H1 (cell line): ENCODE measurements at regions not wholly inside any gene's neighbourhood (a gene's known extent, or its start where the extent isn't known, plus 50 kb on each side); places are given as distances from the start of the nearest gene placed in this dataset.

ENCODE experiments used
- CTCF ChIA-PET: fragments of 300-600 bp; sonication (Branson Sonifier 250); formaldehyde crosslinking; loops from one replicate; lab custom pipeline; 2021; ENCODE audit not compliant: partially characterized antibody; lab: Charles Lee
- POLR2A ChIA-PET: fragments of 300-600 bp; sonication (Branson Sonifier 250); formaldehyde crosslinking; loops from one replicate; lab custom pipeline; 2021; ENCODE audit warnings: inconsistent platforms; ENCODE audit not compliant: partially characterized antibody; lab: Charles Lee
- DNase-seq, 2 experiments: peaks; one replicate each; pipeline versions ENCODE4 v3.0.0 to v3.0.0-alpha.2; 2010 to 2022; ENCODE audit warnings: low spot score in 2 of 2, low read depth in 1 of 2, mixed read lengths in 1 of 2
- FAIRE-seq: peaks from 2 replicates; lab custom pipeline; 2011; peaks lifted over from hg19 to GRCh38; lab: Jason Lieb, UNC
- H2AFZ ChIP-seq: 2 replicates; pipeline ENCODE4 v1.8.1; 2012; ENCODE audit warnings: low read length, inconsistent platforms
- H2AK5ac ChIP-seq: 2 replicates; pipeline ENCODE4 v1.6.1; 2013; ENCODE audit warnings: low read depth, low read length
- H2BK120ac ChIP-seq: replicated peaks from 2 replicates; pipeline ENCODE3; 2013; ENCODE audit warnings: low read depth, low read length, inconsistent platforms
- H2BK12ac ChIP-seq: 2 replicates; pipeline ENCODE4 v1.6.1; 2013; ENCODE audit warnings: low read depth, low read length
- H2BK15ac ChIP-seq: 2 replicates; pipeline ENCODE4 v1.6.1; 2013; ENCODE audit warnings: low read length
- H2BK20ac ChIP-seq: 2 replicates; pipeline ENCODE4 v1.6.1; 2013; ENCODE audit warnings: low read length
- H2BK5ac ChIP-seq: 2 replicates; pipeline ENCODE4 v1.6.1; 2013; ENCODE audit warnings: low read depth, low read length
- H3K14ac ChIP-seq: 2 replicates; pipeline ENCODE4 v1.6.1; 2013; ENCODE audit warnings: inconsistent platforms; ENCODE audit not compliant: insufficient read length
- H3K18ac ChIP-seq: 2 replicates; pipeline ENCODE4 v1.6.1; 2013; ENCODE audit warnings: low read length; ENCODE audit errors: extremely low read depth
- H3K23ac ChIP-seq: 2 replicates; pipeline ENCODE4 v1.6.1; 2013; ENCODE audit warnings: inconsistent platforms; ENCODE audit not compliant: insufficient read length
- H3K23me2 ChIP-seq: 2 replicates; pipeline ENCODE4 v1.6.1; 2013; ENCODE audit warnings: low read depth, low read length
- H3K27ac ChIP-seq: 2 replicates; pipeline ENCODE4 v1.6.1; 2011; ENCODE audit warnings: low read depth, low read length, inconsistent platforms
- H3K27me3 ChIP-seq, 4 experiments: replicated peaks in 1 of 4; 1 replicate in 1 of 4; 2 replicates in 3 of 4; pipeline versions ENCODE4 v1.6.1 to v1.8.1; 2011 to 2013; ENCODE audit warnings: low read length in 3 of 4, mild to moderate bottlenecking in 3 of 4, inconsistent platforms in 2 of 4, mixed read lengths in 2 of 4, moderate library complexity in 1 of 4; ENCODE audit not compliant: control insufficient read depth in 3 of 4, insufficient read depth in 3 of 4; ENCODE audit errors: extremely low read depth in 1 of 4
- H3K36me3 ChIP-seq, 4 experiments: 2 replicates each; pipeline versions ENCODE4 v1.6.1 to v1.8.1; 2011 to 2013; ENCODE audit warnings: mild to moderate bottlenecking in 4 of 4, low read length in 3 of 4, moderate library complexity in 2 of 4, control low read depth in 1 of 4, inconsistent platforms in 1 of 4; ENCODE audit not compliant: insufficient read depth in 4 of 4, control insufficient read depth in 2 of 4
- H3K4ac ChIP-seq: replicated peaks from 2 replicates; pipeline ENCODE3; 2013; ENCODE audit warnings: low read length, low read depth, mixed read lengths, inconsistent platforms; ENCODE audit not compliant: insufficient read length
- H3K4me1 ChIP-seq, 4 experiments: replicated peaks in 1 of 4; 1 replicate in 1 of 4; 2 replicates in 3 of 4; pipeline versions ENCODE4 v1.6.1 to v1.8.1; 2011 to 2013; ENCODE audit warnings: low read length in 3 of 4, inconsistent platforms in 2 of 4, mixed read lengths in 1 of 4; ENCODE audit not compliant: insufficient read depth in 4 of 4, control insufficient read depth in 3 of 4
- H3K4me2 ChIP-seq, 2 experiments: 2 replicates each; pipeline versions ENCODE4 v1.6.1 to v1.8.1; 2011 to 2013; ENCODE audit warnings: low read depth in 2 of 2, low read length in 2 of 2, control low read depth in 1 of 2, inconsistent platforms in 1 of 2, mild to moderate bottlenecking in 1 of 2; ENCODE audit not compliant: insufficient read depth in 1 of 2
- H3K4me3 ChIP-seq, 4 experiments: fragments of 200-600, 300-600 bp in 1 of 4; sonication (generic), shearing (Covaris generic), sonication (Bioruptor Twin) in 1 of 4; 2 replicates each; pipeline versions ENCODE4 v1.5.1 to v1.8.1; 2011 to 2016; ENCODE audit warnings: low read length in 4 of 4, low read depth in 3 of 4, control low read depth in 2 of 4, inconsistent platforms in 2 of 4, mild to moderate bottlenecking in 2 of 4, mixed read lengths in 1 of 4, moderate library complexity in 1 of 4; ENCODE audit not compliant: insufficient read depth in 2 of 4; ENCODE audit errors: extremely low read depth in 1 of 4
- H3K56ac ChIP-seq: replicated peaks from 2 replicates; pipeline ENCODE3; 2013; ENCODE audit warnings: low read depth, mild to moderate bottlenecking, mixed read lengths, low read length, inconsistent platforms; ENCODE audit not compliant: insufficient read length
- H3K79me1 ChIP-seq: 2 replicates; pipeline ENCODE4 v1.6.1; 2013; ENCODE audit warnings: low read depth, low read length, control low read depth
- H3K79me2 ChIP-seq, 2 experiments: 2 replicates each; pipeline versions ENCODE4 v1.6.1 to v1.8.1; 2012 to 2013; ENCODE audit warnings: low read length in 2 of 2, mild to moderate bottlenecking in 2 of 2, inconsistent platforms in 1 of 2; ENCODE audit not compliant: insufficient read depth in 2 of 2, control insufficient read depth in 1 of 2
- H3K9ac ChIP-seq, 4 experiments: replicated peaks in 1 of 4; 1 replicate in 1 of 4; 2 replicates in 3 of 4; pipeline versions ENCODE4 v1.6.1 to v1.8.1; 2011 to 2013; ENCODE audit warnings: low read depth in 3 of 4, low read length in 3 of 4, control low read depth in 2 of 4, mild to moderate bottlenecking in 2 of 4, moderate library complexity in 2 of 4, inconsistent platforms in 1 of 4; ENCODE audit errors: extremely low read depth in 1 of 4
- H3K9me3 ChIP-seq, 2 experiments: 2 replicates each; pipeline versions ENCODE4 v1.6.1 to v1.8.1; 2012 to 2013; ENCODE audit warnings: mild to moderate bottlenecking in 2 of 2, moderate library complexity in 2 of 2, control low read depth in 1 of 2, inconsistent platforms in 1 of 2, low read depth in 1 of 2, low read length in 1 of 2, mixed read lengths in 1 of 2; ENCODE audit not compliant: insufficient read depth in 2 of 2
- H4K20me1 ChIP-seq, 2 experiments: replicated peaks in 1 of 2; 2 replicates each; pipeline versions ENCODE3 to v1.8.1; 2011 to 2013; ENCODE audit warnings: inconsistent platforms in 2 of 2, low read length in 2 of 2, mild to moderate bottlenecking in 1 of 2; ENCODE audit not compliant: insufficient read depth in 2 of 2, control insufficient read depth in 1 of 2
- H4K5ac ChIP-seq: 2 replicates; pipeline ENCODE4 v1.6.1; 2013; ENCODE audit warnings: low read length, low read depth, mixed read lengths, inconsistent platforms; ENCODE audit not compliant: insufficient read length
- H4K8ac ChIP-seq: 2 replicates; pipeline ENCODE4 v1.8.0; 2013; ENCODE audit warnings: mild to moderate bottlenecking, moderate library complexity, low read length, inconsistent platforms; ENCODE audit not compliant: insufficient read depth; ENCODE audit errors: extremely low read depth
- H4K91ac ChIP-seq: replicated peaks from 2 replicates; pipeline ENCODE3; 2013; ENCODE audit warnings: low read length, mixed read lengths, inconsistent platforms; ENCODE audit not compliant: insufficient read length
- BACH1 ChIP-seq: IDR thresholded peaks from 2 replicates; pipeline ENCODE4 v1.6.1; 2012; ENCODE audit warnings: low read length, improper control_type of control experiment
- CEBPB ChIP-seq: IDR thresholded peaks from 2 replicates; pipeline ENCODE4 v1.6.1; 2012; ENCODE audit warnings: low read depth, low read length
- JUND ChIP-seq: IDR thresholded peaks from 2 replicates; pipeline ENCODE4 v1.6.1; 2011; ENCODE audit warnings: mild to moderate bottlenecking, improper control_type of control experiment, low read length
- MAFK ChIP-seq: IDR thresholded peaks from 2 replicates; pipeline ENCODE4 v1.6.1; 2012; ENCODE audit warnings: low read depth, mild to moderate bottlenecking, improper control_type of control experiment, low read length
- RAD21 ChIP-seq, 2 experiments: IDR thresholded peaks in 1 of 2; conservative IDR thresholded peaks in 1 of 2; 2 replicates each; pipeline ENCODE4 v1.6.1; 2011; ENCODE audit warnings: low read depth in 2 of 2, low read length in 2 of 2, improper control_type of control experiment in 1 of 2, inconsistent platforms in 1 of 2, mild to moderate bottlenecking in 1 of 2, moderate library complexity in 1 of 2
- RBBP5 ChIP-seq: IDR thresholded peaks from 2 replicates; pipeline ENCODE4 v1.7.1; 2012; ENCODE audit warnings: low read depth, mild to moderate bottlenecking, inconsistent platforms, low read length, moderate library complexity, borderline replicate concordance
- SP1 ChIP-seq: IDR thresholded peaks from 2 replicates; pipeline ENCODE4 v1.6.1; 2011; ENCODE audit warnings: low read depth, low read length
- WGBS, 2 experiments: shearing (Covaris generic) in 1 of 2; methylation state at CpG; one replicate each; pipeline versions ENCODE4 v1.1.6 to v1.1.7; 2013 to 2015; ENCODE audit warnings: low lambda C conversion rate in 2 of 2, mixed read lengths in 2 of 2, inconsistent platforms in 1 of 2, low coverage in 1 of 2, missing lambda C conversion rate in 1 of 2; ENCODE audit not compliant: insufficient replicate concordance in 2 of 2, insufficient coverage in 1 of 2, insufficient read length in 1 of 2; ENCODE audit errors: extremely low coverage in 1 of 2, missing lambda C conversion rate in 1 of 2; 5-methylcytosine and 5-hydroxymethylcytosine counted together
- TF ChIP-seq, protein P1 (sequence below): IDR thresholded peaks from 2 replicates; pipeline ENCODE4 v1.6.1; 2012; ENCODE audit warnings: inconsistent platforms

DNA sequence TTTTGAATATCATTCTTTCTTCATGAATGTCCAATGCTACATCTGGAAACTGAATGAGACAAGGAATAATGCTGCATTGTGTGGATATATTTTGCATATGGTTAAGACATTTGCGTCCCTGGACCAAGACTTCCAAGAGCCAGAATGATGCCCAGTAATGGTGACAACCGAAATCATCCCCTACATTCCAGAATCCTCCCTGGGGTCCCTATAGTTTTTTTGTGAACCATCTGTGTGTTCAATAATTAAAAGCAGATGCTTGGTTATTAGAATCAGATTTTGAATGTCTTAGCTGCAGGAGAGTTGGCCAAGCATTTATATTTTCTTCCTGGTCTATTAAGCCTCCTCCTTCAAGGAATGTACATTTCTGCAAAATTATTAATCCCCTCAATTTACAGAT is 426.7 kb upstream of the CDH8 start:
- no peak overlapping the region for H2BK20ac ChIP-seq

More for the DNA sequence above, 426.7 kb upstream of the CDH8 start:
- FAIRE-seq (no peak), DNase-seq (no peak)
- no peak overlapping the region for H3K4me2 ChIP-seq
- H3K36me3 ChIP-seq = no peaks in the 10 kb centered on the region
- no peak overlapping the region for H3K4me3 ChIP-seq
- H3K4ac ChIP-seq = no peak overlapping the region
- no peak overlapping the region for H3K23ac ChIP-seq
- no peak overlapping the region for H3K27ac ChIP-seq
- no peak overlapping the region for H4K8ac ChIP-seq
- H3K4me1 ChIP-seq = no peaks in the 10 kb centered on the region
- no peaks in the 10 kb centered on the region for H3K79me1 ChIP-seq
- H2AK5ac ChIP-seq = no peak overlapping the region
- H4K91ac ChIP-seq = no peak overlapping the region
- POLR2A ChIA-PET = no interaction called here
- CTCF ChIA-PET = no interaction called here
- H2BK15ac ChIP-seq = no peak overlapping the region
- no peak overlapping the region for H3K14ac ChIP-seq
- H3K79me2 ChIP-seq = no peaks in the 10 kb centered on the region
- no peak overlapping the region for H2BK12ac ChIP-seq
- no peak overlapping the region for H2BK120ac ChIP-seq
- no peaks in the 10 kb centered on the region for H3K23me2 ChIP-seq
- H4K20me1 ChIP-seq = no peaks in the 10 kb centered on the region
- H3K56ac ChIP-seq = no peak overlapping the region
- no peak overlapping the region for H3K9ac ChIP-seq
- no peak overlapping the region for H2BK5ac ChIP-seq
- no peak for TF ChIP-seq MAFK
- no peak for TF ChIP-seq JUND
- TF ChIP-seq, protein P1, sequence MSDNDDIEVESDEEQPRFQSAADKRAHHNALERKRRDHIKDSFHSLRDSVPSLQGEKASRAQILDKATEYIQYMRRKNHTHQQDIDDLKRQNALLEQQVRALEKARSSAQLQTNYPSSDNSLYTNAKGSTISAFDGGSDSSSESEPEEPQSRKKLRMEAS = no peak
- no peak for TF ChIP-seq BACH1
- no peak for TF ChIP-seq RBBP5
- no peak for TF ChIP-seq RAD21 (IDR thresholded peaks at IDR 0.05 in 1 of 2, conservative IDR thresholded peaks at IDR 0.05 in 1 of 2; ENCODE audit: low read depth in 2 of 2, low read length in 2 of 2)
- TF ChIP-seq CEBPB = no peak
- TF ChIP-seq SP1 = no peak
- no peak overlapping the region for H4K5ac ChIP-seq
- 95% methylated on average over 2 of the region's 2 CpGs; no CpG with 5 or more reads in 1 of the 2 experiments for WGBS, 2 experiments
- H3K18ac ChIP-seq = no peak overlapping the region
- H3K9me3 ChIP-seq = peaks cover 0 to 1% of the 10 kb centered on the region in 2 experiments; a peak in 1 of 4 replicates
- H2AFZ ChIP-seq = no peak overlapping the region
- H3K27me3 ChIP-seq = no peaks in the 10 kb centered on the region
